A549 (cell line): ENCODE measurements at regions not wholly inside any gene's neighbourhood (a gene's known extent, or its start where the extent isn't known, plus 50 kb on each side); places are given as distances from the start of the nearest gene placed in this dataset.

ENCODE experiments used
- ATAC-seq, 2 experiments: fragments of 200-7000 bp in 1 of 2; fragments of >200 bp in 1 of 2; cut with Nextera tagmentation in 1 of 2; cut with Tn5 transposase in 1 of 2; 3 replicates each; pipeline versions ENCODE4 v1.8.0 to v1.9.1; 2018 to 2020; ENCODE audit warnings: mild to moderate bottlenecking in 1 of 2, moderate library complexity in 1 of 2
- CTCF ChIA-PET: fragments of 300-600 bp; sonication (Branson Sonifier 250); formaldehyde crosslinking; extraction: SDS; loops from one replicate; lab custom pipeline; 2021; ENCODE audit warnings: antibody characterized with exemption, inconsistent platforms; lab: Yijun Ruan, JAX
- POLR2A ChIA-PET: fragments of 350-600 bp; formaldehyde crosslinking; extraction: SDS; loops from one replicate; lab custom pipeline; 2021; ENCODE audit warnings: antibody characterized with exemption, inconsistent platforms; lab: Yijun Ruan, JAX
- DNase-seq, 2 experiments: peaks; one replicate each; pipeline versions ENCODE4 v3.0.0 to v3.0.0-alpha.2; 2011 to 2016; ENCODE audit warnings: low read depth in 1 of 2, low spot score in 1 of 2
- FAIRE-seq: peaks from 2 replicates; lab custom pipeline; 2011; peaks lifted over from hg19 to GRCh38; lab: Jason Lieb, UNC
- H3K27ac ChIP-seq, 2 experiments: fragments of >200 bp; sonication (Bioruptor Twin); formaldehyde crosslinking; 3 replicates each; pipeline ENCODE4 v1.5.1; 2016 to 2017
- H3K4me1 ChIP-seq: fragments of >200 bp; sonication (Bioruptor Twin); formaldehyde crosslinking; 3 replicates; pipeline ENCODE4 v1.6.1; 2016
- H3K4me2 ChIP-seq: fragments of >200 bp; sonication (Bioruptor Twin); formaldehyde crosslinking; 3 replicates; pipeline ENCODE4 v1.6.1; 2016
- H3K4me3 ChIP-seq: fragments of >200 bp; sonication (Bioruptor Twin); formaldehyde crosslinking; 3 replicates; pipeline ENCODE4 v1.5.1; 2016
- H3K9me3 ChIP-seq: fragments of >200 bp; sonication (Bioruptor Twin); formaldehyde crosslinking; 3 replicates; pipeline ENCODE4 v1.6.1; 2016
- BHLHE40 ChIP-seq: IDR thresholded peaks from 2 replicates; pipeline ENCODE4 v1.6.1; 2012; ENCODE audit warnings: low read depth, low read length, inconsistent platforms
- CBX8 ChIP-seq: fragments of 200-600 bp; sonication (generic); IDR thresholded peaks from 2 replicates; pipeline ENCODE4 v1.6.1; 2016
- CEBPB ChIP-seq, 2 experiments: fragments of >200 bp in 1 of 2; sonication (Bioruptor Twin) in 1 of 2; formaldehyde crosslinking in 1 of 2; IDR thresholded peaks; 2 replicates each; pipeline ENCODE4 v1.6.1; 2012 to 2016
- CHD2 ChIP-seq: fragments of 150-350 bp; IDR thresholded peaks from 2 replicates; pipeline ENCODE4 v1.6.1; 2014; ENCODE audit warnings: low read length; ENCODE audit not compliant: partially characterized antibody
- CTCF ChIP-seq: fragments of >200 bp; sonication (Bioruptor Twin); formaldehyde crosslinking; IDR thresholded peaks from 3 replicates; pipeline ENCODE4 v1.5.1; 2016
- E2F6 ChIP-seq: IDR thresholded peaks from 2 replicates; pipeline ENCODE4 v1.6.1; 2012; ENCODE audit warnings: low read depth, borderline replicate concordance
- EHF ChIP-seq: fragments of 250-450 bp; sonication (Bioruptor Pico); IDR thresholded peaks from 2 replicates; pipeline ENCODE4 v1.5.0; 2020; ENCODE audit warnings: mild to moderate bottlenecking
- EHMT2 ChIP-seq: fragments of 200-600 bp; sonication (generic); IDR thresholded peaks from 2 replicates; pipeline ENCODE4 v1.6.1; 2016; ENCODE audit warnings: antibody characterized with exemption, low read depth, mild to moderate bottlenecking, moderate library complexity
- ELK1 ChIP-seq: fragments of 150-350 bp; IDR thresholded peaks from 2 replicates; pipeline ENCODE4 v1.6.1; 2014; ENCODE audit warnings: low read depth, mild to moderate bottlenecking, low read length
- ESRRA ChIP-seq: fragments of 150-350 bp; IDR thresholded peaks from 2 replicates; pipeline ENCODE4 v1.6.1; 2014; ENCODE audit warnings: mild to moderate bottlenecking, low read length, borderline replicate concordance
- FOSL2 ChIP-seq, 2 experiments: fragments of 450-650 bp in 1 of 2; fragments of >200 bp in 1 of 2; sonication (Bioruptor Twin) in 1 of 2; formaldehyde crosslinking; IDR thresholded peaks; 2 replicates each; pipeline versions ENCODE4 v1.5.0 to v1.6.1; 2016 to 2020; ENCODE audit warnings: mild to moderate bottlenecking in 1 of 2, moderate library complexity in 1 of 2
- GATA3 ChIP-seq: IDR thresholded peaks from 2 replicates; pipeline ENCODE4 v1.6.1; 2012; ENCODE audit warnings: borderline replicate concordance
- HES2 ChIP-seq: fragments of >200 bp; sonication (Bioruptor Twin); formaldehyde crosslinking; IDR thresholded peaks from 2 replicates; pipeline ENCODE4 v1.6.1; 2016
- HEYL ChIP-seq: fragments of 250-450 bp; sonication (Bioruptor Pico); IDR thresholded peaks from 2 replicates; pipeline ENCODE4 v1.8.0; 2021; ENCODE audit warnings: mild to moderate bottlenecking, moderate library complexity
- HOXA7 ChIP-seq: fragments of 250-450 bp; sonication (Bioruptor Pico); IDR thresholded peaks from 2 replicates; pipeline ENCODE4 v1.5.0; 2020; ENCODE audit warnings: mild to moderate bottlenecking, moderate library complexity
- HOXB13 ChIP-seq: fragments of 250-450 bp; sonication (Bioruptor Pico); IDR thresholded peaks from 2 replicates; pipeline ENCODE4 v1.5.0; 2020; ENCODE audit warnings: low read depth, mild to moderate bottlenecking, moderate library complexity
- KDM1A ChIP-seq: fragments of 200-600 bp; sonication (generic); IDR thresholded peaks from 2 replicates; pipeline ENCODE4 v1.6.1; 2016; ENCODE audit warnings: low read depth, mild to moderate bottlenecking
- MAFK ChIP-seq: fragments of 450-650 bp; IDR thresholded peaks from 2 replicates; pipeline ENCODE4 v1.6.1; 2014; ENCODE audit not compliant: partially characterized antibody
- MAZ ChIP-seq: fragments of 150-350 bp; IDR thresholded peaks from 2 replicates; pipeline ENCODE4 v1.6.1; 2014; ENCODE audit warnings: antibody characterized with exemption, low read depth, low read length, borderline replicate concordance
- NFE2L2 ChIP-seq: fragments of 150-350 bp; conservative IDR thresholded peaks from 2 replicates; pipeline ENCODE4 v1.6.1; 2014; ENCODE audit warnings: low read length
- PHF8 ChIP-seq: fragments of 200-600 bp; sonication (generic); IDR thresholded peaks from 2 replicates; pipeline ENCODE4 v1.6.1; 2016; ENCODE audit warnings: low read depth, mild to moderate bottlenecking, antibody characterized with exemption, moderate library complexity, borderline replicate concordance
- POLR2A ChIP-seq: IDR thresholded peaks from 2 replicates; pipeline ENCODE4 v1.6.1; 2012; ENCODE audit warnings: mild to moderate bottlenecking, low read length
- POLR2AphosphoS2 ChIP-seq: conservative IDR thresholded peaks from 2 replicates; pipeline ENCODE4 v1.6.1; 2012; ENCODE audit warnings: low read length, improper control_type of control experiment, inconsistent platforms
- RFX5 ChIP-seq: fragments of 450-650 bp; IDR thresholded peaks from 2 replicates; pipeline ENCODE4 v1.7.1; 2014; ENCODE audit warnings: antibody characterized with exemption, mild to moderate bottlenecking, moderate library complexity
- SREBF2 ChIP-seq: fragments of 450-650 bp; IDR thresholded peaks from 2 replicates; pipeline ENCODE4 v1.6.1; 2014; ENCODE audit warnings: mild to moderate bottlenecking, moderate library complexity
- TP53 ChIP-seq: fragments of 250-450 bp; sonication (Bioruptor Pico); IDR thresholded peaks from 2 replicates; pipeline ENCODE4 v1.5.0; 2021; ENCODE audit warnings: mild to moderate bottlenecking, moderate library complexity
- ZC3H11A ChIP-seq: fragments of 450-650 bp; IDR thresholded peaks from 2 replicates; pipeline ENCODE4 v1.6.1; 2014; ENCODE audit warnings: antibody characterized with exemption, mild to moderate bottlenecking
- ZNF302 ChIP-seq: fragments of 250-450 bp; sonication (Bioruptor Pico); IDR thresholded peaks from 2 replicates; pipeline ENCODE4 v1.9.0; 2021; ENCODE audit warnings: inconsistent platforms, mild to moderate bottlenecking, moderate library complexity
- ZSCAN20 ChIP-seq: fragments of 250-450 bp; sonication (Bioruptor Pico); IDR thresholded peaks from 2 replicates; pipeline ENCODE4 v1.8.0; 2022; ENCODE audit warnings: mild to moderate bottlenecking, moderate library complexity
- WGBS: methylation state at CpG from one replicate; pipeline ENCODE4 v1.1.6; 2017; ENCODE audit errors: missing lambda C conversion rate; 5-methylcytosine and 5-hydroxymethylcytosine counted together

- TF ChIP-seq MAZ = no peak
- no peak for TF ChIP-seq POLR2AphosphoS2
- TF ChIP-seq MAFK = no peak
- no peak for TF ChIP-seq ZNF302 (CRISPR knock-in tag)
- no peak for TF ChIP-seq TP53
- WGBS = 24% methylated on average over 8 of the region's 8 CpGs
- CTCF ChIA-PET = interaction anchor here (9.1 kb wide), 1 partner anchor 831 kb away, joined by 102 read pairs; no protein-coding TSS in a partner anchor
- no peak overlapping the region for H3K4me3 ChIP-seq
- FAIRE-seq = no peak
- H3K9me3 ChIP-seq = no peaks in the 10 kb centered on the region
- DNase-seq = no peak
- ATAC-seq = no peak
- H3K4me1 ChIP-seq = 0 out of 3 replicates have a peak, but pooled peaks cover 3% of the 10 kb centered on the region
- H3K27ac ChIP-seq = no peak overlapping the region
- POLR2A ChIA-PET = no interaction called here
- no peak overlapping the region for H3K4me2 ChIP-seq
These were observed 137.5 kb upstream of the TUT7 start for GRCh38 chr9:86491468-86492266.

GRCh38 chr9:86488794-86489193, 134.6 kb upstream of the TUT7 start:
- ATAC-seq (peak; percentile 70 to 74), FAIRE-seq (no peak), DNase-seq (no peak)
- 33% methylated on average over 4 of the region's 7 CpGs for WGBS
- ChIA-PET CTCF (interaction anchor here (0.9 to 9.1 kb wide), 9 partner anchors 9 to 834 kb away, joined by 3 to 102 read pairs (median 5); no protein-coding TSS in a partner anchor), POLR2A (no interaction called here)
- H3K27ac ChIP-seq = no peak overlapping the region
- no peak overlapping the region for H3K4me3 ChIP-seq
- H3K4me1 ChIP-seq = no peaks in the 10 kb centered on the region
- no peak overlapping the region for H3K4me2 ChIP-seq
- no peaks in the 10 kb centered on the region for H3K9me3 ChIP-seq
- TF ChIP-seq CTCF (no peak), FOSL2 (IDR thresholded peaks at IDR 0.05) (no peak), FOSL2 (CRISPR knock-in tag; IDR thresholded peaks at IDR 0.05) (no peak), EHF (CRISPR knock-in tag) (no peak), EHMT2 (no peak), HOXA7 (no peak), KDM1A (no peak), PHF8 (no peak)

GRCh38 chr9:86488345-86488744, 134.1 kb upstream of the TUT7 start:
- TF ChIP-seq POLR2A = no peak
- TF ChIP-seq, all 56 proteins: peak for 0
- DNase-seq (no peak), FAIRE-seq (no peak), ATAC-seq (no peak)
- Histone ChIP-seq H3K9me3 (no peaks in the 10 kb centered on the region), H3K4me3 (no peak overlapping the region), H3K4me2 (no peak overlapping the region), H3K4me1 (no peaks in the 10 kb centered on the region), H3K27ac (no peak overlapping the region)
- CTCF ChIA-PET = interaction anchor here (0.6 to 9.1 kb wide), 16 partner anchors 8 to 842 kb away, joined by 3 to 102 read pairs (median 5); no protein-coding TSS in a partner anchor
- 27% methylated on average over 6 of the region's 6 CpGs for WGBS
- POLR2A ChIA-PET = no interaction called here

GRCh38 chr9:86487838-86488233, 133.6 kb upstream of the TUT7 start:
- Histone ChIP-seq H3K4me2 (no peak overlapping the region), H3K4me3 (no peak overlapping the region), H3K27ac (no peak overlapping the region), H3K4me1 (no peaks in the 10 kb centered on the region), H3K9me3 (no peaks in the 10 kb centered on the region)
- no peak for TF ChIP-seq CEBPB (IDR thresholded peaks at IDR 0.05)
- TF ChIP-seq TP53 = no peak
- TF ChIP-seq E2F6 = no peak
- TF ChIP-seq CHD2 = no peak
- TF ChIP-seq HEYL (CRISPR knock-in tag) = no peak
- no peak for TF ChIP-seq ZSCAN20 (CRISPR knock-in tag)
- TF ChIP-seq GATA3 = no peak
- TF ChIP-seq POLR2A = no peak
- TF ChIP-seq HES2 = no peak
- TF ChIP-seq ZC3H11A = no peak
- no peak for TF ChIP-seq ELK1
- TF ChIP-seq ESRRA = no peak
- no peak for TF ChIP-seq SREBF2
- no peak for TF ChIP-seq HOXB13 (CRISPR knock-in tag)
- no peak for TF ChIP-seq RFX5
- no peak for TF ChIP-seq BHLHE40
- no peak for TF ChIP-seq NFE2L2
- no peak for TF ChIP-seq CBX8
- 4% methylated on average over 2 of the region's 2 CpGs for WGBS
- CTCF ChIA-PET = interaction anchor here (0.6 to 9.1 kb wide), 18 partner anchors 8 to 842 kb away, joined by 3 to 102 read pairs (median 4); no protein-coding TSS in a partner anchor
- ATAC-seq (no peak), FAIRE-seq (no peak), DNase-seq (no peak)
- POLR2A ChIA-PET = no interaction called here
